ENCODE measurements at regions not wholly inside any gene's neighbourhood (a gene's known extent, or its start where the extent isn't known, plus 50 kb on each side); places are given as distances from the start of the nearest gene placed in this dataset.

DNA sequence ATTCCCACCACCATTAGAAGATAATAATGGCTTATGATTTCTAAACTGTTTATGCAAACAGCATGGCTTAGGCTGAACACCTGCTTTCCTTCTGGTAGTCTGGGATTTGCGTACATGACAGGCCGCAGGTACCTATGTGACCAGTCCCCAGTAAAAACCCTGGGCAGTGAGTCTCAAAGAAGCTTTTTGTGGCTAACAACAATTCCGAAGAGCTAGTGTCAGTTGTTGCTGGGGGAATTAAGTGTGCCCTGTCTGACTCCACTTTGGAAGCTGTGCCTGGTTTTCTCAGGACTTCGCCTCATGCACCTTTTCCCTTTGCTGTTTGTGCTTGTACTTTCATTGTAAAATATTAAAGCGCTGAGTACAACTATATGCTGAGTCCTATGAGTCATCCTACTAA lies 250.2 kb upstream of the MIR17HG start:
- TF ChIP-seq, protein P1, sequence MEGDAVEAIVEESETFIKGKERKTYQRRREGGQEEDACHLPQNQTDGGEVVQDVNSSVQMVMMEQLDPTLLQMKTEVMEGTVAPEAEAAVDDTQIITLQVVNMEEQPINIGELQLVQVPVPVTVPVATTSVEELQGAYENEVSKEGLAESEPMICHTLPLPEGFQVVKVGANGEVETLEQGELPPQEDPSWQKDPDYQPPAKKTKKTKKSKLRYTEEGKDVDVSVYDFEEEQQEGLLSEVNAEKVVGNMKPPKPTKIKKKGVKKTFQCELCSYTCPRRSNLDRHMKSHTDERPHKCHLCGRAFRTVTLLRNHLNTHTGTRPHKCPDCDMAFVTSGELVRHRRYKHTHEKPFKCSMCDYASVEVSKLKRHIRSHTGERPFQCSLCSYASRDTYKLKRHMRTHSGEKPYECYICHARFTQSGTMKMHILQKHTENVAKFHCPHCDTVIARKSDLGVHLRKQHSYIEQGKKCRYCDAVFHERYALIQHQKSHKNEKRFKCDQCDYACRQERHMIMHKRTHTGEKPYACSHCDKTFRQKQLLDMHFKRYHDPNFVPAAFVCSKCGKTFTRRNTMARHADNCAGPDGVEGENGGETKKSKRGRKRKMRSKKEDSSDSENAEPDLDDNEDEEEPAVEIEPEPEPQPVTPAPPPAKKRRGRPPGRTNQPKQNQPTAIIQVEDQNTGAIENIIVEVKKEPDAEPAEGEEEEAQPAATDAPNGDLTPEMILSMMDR (IDR thresholded peaks at IDR 0.05; ENCODE audit: poor library complexity), result no peak
- no peak for TF ChIP-seq EZH2phosphoT487 (IDR thresholded peaks at IDR 0.05; ENCODE audit: low read depth, severe bottlenecking, unreplicated experiment)
